ENCODE measurements at regions not wholly inside any gene's neighbourhood (a gene's known extent, or its start where the extent isn't known, plus 50 kb on each side); places are given as distances from the start of the nearest gene placed in this dataset.

- DNase-seq: no peak
Observed at GRCh38 chr12:124686370-124687173, 119.2 kb upstream of the NCOR2 start.

DNA sequence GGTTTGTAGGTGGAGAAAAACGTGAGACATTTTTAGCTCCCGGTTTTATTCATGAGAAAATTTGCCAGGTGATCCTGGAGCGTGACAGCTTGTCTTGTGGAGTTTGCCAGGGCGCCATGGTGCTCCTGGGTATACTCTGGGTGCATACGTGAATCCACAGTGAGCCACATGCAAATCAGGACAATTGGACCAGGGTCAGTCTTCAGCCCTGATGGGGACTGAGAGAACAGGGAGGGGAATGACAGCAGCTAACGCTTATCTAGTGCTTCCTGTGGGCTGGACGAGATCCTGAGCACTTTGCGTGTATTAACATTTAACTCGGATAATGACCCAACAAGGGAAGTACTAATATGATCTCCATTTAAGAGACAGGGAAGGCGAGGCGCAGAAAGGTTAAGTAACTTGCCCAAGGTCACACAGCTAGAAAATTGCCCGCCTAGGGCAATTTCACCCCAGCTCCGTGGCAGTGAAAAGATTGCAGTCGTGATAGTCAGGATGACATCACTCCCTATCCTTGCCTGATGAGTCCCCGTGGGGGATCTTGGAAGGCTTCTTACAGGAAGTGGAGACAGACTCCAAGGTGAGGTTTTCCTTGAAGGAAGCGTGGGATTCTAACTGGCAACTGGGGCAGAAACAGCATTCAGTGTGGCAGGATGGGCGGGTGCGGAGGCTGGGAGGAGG, 118.4 kb upstream of the NCOR2 start:
- DNase-seq: no peak

- no peak for DNase-seq
Observed at GRCh38 chr12:124684971-124685688, 117.7 kb upstream of the NCOR2 start.

DNA sequence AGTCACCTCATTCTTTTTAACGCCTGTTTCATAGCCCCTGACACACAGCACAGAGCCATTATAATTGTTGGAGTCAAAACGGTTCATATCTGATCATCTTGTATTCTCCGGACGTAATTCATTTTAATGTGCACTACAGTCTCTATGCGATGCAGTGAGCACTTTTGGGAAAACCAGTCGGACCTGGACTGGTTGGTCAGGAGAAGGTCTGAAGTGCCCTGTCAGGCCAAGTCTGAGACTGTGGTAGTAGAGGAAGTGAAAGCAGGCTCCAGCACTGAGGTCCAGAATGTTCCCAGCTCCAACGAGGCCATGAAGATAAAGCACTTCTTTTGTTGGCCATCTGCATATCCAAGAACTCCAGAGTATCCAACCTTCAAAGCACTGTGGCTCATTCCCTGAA, 117.1 kb upstream of the NCOR2 start:
- no peak for DNase-seq

DNA sequence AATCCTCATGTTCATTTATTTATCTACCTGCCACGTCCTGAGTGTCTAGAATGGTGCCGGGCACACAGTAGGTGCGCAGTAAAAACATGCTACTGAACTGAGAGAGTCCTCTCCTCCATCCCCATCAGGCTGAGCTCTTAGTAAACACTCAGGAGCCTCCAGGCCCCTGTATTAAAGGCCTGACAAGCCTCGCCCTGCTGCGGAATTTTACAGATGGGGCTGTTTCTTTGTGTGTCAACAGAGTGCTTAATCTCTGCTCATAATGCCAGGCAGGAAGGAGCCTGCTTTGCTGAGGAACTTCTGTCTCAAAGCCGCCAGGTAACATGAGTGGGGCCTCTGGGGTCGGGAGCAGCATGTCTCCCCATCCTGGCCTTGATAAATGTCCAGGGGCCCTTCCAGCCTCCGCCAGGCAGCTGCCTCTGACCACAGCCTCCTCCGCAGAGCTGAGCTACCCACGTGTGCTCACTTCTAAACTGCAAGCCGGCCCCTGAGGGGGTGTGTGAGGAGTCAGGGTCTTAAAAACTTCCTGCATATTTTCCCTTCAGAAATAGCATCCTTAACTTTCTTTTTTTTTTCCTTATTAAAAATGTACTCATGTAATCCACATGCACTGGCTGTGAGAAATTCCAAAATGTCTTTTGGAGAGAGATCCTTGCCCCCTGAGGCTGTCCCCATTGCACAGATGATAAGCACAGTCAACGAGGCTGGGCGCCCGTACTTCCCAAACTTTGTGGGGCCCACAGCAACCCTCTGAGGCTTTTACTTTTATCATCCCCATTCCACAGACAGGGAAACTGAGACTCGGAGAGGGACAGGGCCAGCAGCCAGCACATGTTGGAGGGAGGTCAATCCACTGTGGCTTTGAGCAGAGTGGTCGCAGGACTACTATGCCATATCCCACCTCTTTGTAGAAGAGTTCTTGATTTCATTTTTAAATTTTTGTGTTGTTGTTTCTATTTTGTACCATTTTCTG, 116.0 kb upstream of the NCOR2 start:
- no peak for DNase-seq

- no peak for DNase-seq
Observed at GRCh38 chr12:124682425-124683151, 115.2 kb upstream of the NCOR2 start.

- DNase-seq: no peak
Observed at GRCh38 chr12:124681779-124682391, 114.5 kb upstream of the NCOR2 start.

GRCh38 chr12:124680863-124681778, 113.7 kb upstream of the NCOR2 start:
- DNase-seq: no peak

DNA sequence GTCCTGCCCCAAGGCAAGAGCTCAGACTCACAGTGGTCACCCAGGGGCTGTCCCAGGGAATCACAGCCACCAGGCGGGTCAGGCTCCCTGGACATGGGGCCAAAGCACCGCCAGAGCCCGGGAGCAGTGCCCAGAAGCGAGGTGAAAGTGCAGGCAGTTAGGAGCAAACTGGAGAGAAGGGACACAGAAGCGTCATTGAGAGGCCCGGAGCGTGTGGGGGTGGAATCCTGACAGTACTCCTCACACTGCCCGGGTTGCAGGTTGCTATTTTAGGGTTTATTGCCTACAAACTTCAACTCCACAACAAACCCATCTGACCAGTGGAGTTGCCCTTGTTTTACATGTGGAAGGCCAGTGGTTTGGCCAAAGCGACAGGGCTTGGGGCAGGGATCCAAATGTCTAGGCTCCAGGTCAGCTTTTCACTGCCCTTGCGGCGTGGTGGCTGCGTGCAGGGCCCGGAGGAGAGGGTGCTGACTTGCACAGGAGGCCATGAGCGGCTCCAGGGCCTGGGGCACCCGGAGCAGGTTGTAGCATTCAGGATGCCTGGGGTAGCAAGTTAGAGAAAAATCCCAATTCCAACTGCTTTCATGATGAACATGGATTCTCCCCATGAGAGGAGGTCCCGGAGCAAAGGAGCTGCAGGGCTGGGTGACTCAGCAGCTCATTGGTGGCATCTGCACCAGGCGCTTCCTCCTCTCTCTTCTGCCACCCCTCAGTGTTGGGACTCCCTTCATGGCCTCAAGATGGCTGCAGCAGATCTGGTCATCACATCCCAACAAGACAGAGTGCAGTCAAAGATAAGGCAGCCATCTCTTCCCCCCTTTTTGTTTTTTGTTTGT, 112.3 kb upstream of the NCOR2 start:
- no peak for DNase-seq

DNA sequence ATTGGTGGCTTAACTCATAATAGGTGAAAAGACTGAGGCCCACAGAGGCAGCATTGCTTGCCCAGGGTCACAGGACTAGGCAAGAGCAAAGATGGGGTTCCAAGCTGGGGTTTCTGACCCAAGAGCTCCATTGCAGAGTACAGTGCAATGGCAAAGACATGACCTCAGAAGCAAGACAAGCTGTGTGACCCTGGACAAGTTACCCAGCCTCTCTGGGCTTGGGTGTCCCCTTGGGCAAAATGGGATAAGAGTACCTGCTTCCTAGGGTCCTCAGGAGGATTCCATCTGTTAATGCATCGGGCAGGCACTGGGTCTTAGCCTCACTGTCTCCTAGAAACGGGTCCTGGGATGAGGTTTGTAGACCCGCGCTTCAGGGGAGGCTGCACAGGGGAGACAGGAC, 111.6 kb upstream of the NCOR2 start:
- no peak for DNase-seq

- DNase-seq: no peak
Observed at GRCh38 chr12:124678421-124678893, 111.0 kb upstream of the NCOR2 start.

GRCh38 chr12:124677552-124678356, 110.3 kb upstream of the NCOR2 start:
- no peak for DNase-seq

DNA sequence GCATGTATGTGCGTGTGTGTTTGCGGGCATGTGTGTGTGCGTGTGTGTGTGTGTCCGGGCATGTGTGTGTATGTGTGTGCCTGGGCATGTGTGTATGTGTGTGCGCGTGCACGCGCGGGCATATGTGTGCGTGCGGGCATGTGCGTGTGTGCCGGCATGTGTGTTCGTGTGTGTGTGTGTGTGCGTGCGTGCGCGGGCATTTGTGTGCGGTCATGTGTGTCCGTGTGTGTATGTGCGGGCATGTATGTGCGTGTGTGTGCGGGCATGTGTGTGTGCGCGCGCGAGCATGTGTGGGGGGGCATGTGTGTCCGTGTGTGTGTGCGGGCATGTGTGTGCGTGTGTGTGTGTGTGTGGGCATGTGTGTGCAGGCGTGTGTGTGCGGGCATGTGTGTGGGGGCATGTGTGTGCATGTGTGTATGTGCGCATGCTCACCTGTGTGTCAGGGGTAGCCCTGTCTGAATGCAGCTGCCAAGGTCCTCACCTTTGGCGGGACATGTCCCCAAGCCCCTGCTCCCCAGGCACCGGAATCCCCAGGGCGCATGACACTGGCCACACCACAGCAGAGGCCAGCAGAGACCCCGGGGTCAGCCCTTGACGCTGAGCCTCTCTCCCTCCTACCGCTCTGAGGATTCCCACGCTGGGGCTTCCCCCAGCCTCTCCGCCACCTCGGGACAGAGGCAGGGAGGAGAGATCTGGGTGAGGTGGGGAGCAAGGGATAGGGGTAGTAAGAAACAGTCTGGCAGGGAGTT, 109.5 kb upstream of the NCOR2 start:
- no peak for DNase-seq

- DNase-seq: no peak
Observed at GRCh38 chr12:124675881-124676713, 108.7 kb upstream of the NCOR2 start.

GRCh38 chr12:124674937-124675336, 107.5 kb upstream of the NCOR2 start:
- DNase-seq: no peak

GRCh38 chr12:124673801-124674617, 106.6 kb upstream of the NCOR2 start:
- DNase-seq: no peak

Measured in activated T-cell treated with anti-CD3 and anti-CD28 coated beads for 4 hours (primary cell).